ENCODE measurements at regions not wholly inside any gene's neighbourhood (a gene's known extent, or its start where the extent isn't known, plus 50 kb on each side); places are given as distances from the start of the nearest gene placed in this dataset.
"Not testable (repeated sequence)": the region's sequence is repeated elsewhere in the genome, so short reads cannot be mapped to it uniquely, and the experiment has no call there.

DNA sequence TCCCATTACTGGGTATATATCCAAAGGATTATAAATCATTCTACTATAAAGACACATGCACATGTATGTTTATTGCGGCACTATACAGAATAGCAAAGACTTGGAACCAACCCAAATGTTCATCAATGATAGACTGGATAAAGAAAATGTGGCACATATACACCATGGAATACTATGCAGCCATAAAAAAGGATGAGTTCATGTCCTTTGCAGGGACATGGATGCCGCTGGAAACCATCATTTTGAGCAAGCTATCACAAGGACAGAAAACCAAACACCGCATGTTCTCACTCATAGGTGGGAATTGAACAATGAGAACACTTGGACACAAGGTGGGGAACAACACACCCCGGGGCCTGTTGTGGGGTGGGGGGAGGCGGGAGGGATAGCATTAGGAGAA lies 57.0 kb upstream of the NEUROD1 start:
- intact Hi-C loops (cut with DNase I); DNase-seq: not testable (repeated sequence)

DNA sequence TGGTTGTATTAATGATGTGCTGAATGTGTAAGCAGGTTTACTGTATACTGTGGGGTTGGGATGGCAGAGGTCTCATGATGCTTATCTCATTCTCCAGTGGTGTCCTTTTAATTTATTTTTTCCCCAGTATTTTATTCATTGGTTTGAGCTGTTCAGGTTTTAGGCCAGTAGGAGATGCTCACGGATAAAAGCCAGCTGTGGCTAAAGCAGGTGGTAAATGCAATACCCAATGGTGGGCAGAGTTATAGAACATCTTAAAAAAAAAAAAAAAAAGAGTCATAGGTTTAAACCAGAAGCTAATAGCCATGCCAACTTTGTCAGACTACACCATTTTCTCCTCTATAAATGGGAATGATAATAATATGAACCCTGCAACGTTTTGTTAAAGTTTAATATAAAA lies 57.8 kb upstream of the NEUROD1 start:
- intact Hi-C loops (cut with DNase I) = no loop called here
- DNase-seq = no peak

DNA sequence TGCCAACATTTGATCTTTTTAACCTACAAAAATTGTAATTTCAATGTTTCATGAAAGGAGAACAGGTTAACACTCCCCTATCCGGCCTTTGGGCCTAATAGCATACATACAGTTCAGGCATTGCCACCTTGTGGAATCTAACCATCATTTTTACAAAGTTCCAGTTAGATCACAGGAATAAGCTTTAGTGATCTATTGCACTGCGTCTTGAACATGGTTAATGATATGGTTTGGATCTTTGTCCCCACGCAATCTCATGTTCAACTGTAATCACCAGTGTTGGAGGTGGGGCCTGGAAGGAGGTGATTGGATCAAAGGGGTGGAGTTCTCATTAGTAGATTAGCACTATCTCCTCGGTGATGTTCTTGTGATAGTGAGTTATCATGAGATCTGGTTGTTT lies 58.2 kb upstream of the NEUROD1 start:
- intact Hi-C loops (cut with DNase I) = no loop called here
- no peak for DNase-seq

DNA sequence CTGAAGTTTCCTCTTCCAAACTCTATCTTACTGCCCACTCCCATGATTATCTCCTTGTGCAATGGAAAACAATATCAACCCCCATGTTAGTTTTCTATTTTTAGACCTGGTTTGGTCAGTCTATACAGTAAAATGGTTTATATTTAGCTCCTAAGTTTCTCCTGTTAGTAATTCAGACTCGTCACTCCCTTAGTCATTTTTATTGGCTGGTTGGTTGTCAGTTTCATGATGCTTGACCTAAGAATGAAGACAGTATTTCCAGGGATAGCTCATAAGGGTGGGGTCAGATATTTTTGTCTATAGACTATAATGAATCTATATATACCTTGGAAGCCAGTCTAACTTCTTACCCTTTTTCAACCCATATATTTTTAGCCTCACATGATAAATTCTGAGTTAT lies 61.4 kb upstream of the NEUROD1 start:
- intact Hi-C loops (cut with DNase I) = loop anchor here (1.0 to 5.0 kb wide), 3 partner anchors 151 to 336 kb away; partner anchors contain the start of gene ITPRID2
- DNase-seq = no peak

DNA sequence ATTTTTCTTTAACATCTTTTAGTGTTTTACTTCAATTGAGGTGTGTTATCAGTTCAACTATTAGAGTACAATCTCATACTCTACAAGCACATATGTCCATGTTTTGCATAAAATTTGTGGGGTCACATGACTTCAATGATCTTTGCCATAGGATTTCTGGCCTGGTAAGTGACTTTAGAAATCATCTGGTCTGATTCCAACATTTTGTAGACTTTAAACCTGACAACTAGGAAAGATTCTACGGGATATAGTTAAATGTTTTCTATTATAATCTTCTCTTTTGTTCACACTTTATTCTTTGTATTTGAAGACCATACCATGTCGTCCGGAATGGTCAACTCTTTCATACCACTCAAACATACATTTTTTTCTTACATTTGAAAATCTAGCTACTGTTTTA lies 62.0 kb upstream of the NEUROD1 start:
- DNase-seq = no peak
- intact Hi-C loops (cut with DNase I) = loop anchor here (1.0 to 5.0 kb wide), 3 partner anchors 150 to 335 kb away; partner anchors contain the start of gene ITPRID2

DNA sequence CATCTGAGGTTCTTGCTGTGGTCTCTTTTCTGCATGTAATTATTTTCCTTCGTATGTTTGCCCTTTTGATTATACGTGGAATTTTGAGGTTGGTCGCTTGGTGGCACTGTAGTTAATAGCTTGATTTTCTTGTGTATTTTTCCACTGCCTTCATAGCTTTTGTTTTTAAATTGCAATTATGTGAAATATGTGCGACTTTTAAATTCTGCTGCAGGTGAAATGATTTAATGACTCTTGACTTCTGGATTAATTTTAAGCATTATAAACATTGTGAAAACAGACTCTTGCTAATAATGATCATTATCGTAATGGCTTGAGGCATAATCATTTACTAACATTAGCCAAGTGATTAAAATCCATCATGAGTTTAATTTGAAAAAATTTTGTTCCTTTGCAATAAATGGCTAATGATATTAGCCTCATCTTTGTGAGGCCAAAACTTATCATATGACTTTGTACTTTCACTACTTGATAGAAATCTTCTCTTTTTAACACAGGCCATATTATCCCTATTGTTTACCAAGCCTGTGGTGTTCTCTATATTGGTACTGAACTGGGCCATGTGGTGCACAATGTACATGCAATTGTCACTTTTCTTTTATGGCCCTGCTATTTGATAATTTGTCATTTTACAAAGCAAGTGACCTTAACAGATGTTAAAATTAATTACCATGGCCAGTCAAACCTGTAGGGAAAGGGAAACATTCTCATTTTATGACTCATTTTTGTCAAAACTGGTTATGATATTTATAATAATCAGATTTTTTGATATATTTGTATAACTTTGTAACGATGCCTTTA lies 62.8 kb upstream of the NEUROD1 start:
- DNase-seq = peak in 3 of 10 donors; percentile 17 to 37 (median 25)
- intact Hi-C loops (cut with DNase I) = loop anchor here (1.0 to 5.0 kb wide), 4 partner anchors 149 to 334 kb away; partner anchors contain the start of gene ITPRID2

DNA sequence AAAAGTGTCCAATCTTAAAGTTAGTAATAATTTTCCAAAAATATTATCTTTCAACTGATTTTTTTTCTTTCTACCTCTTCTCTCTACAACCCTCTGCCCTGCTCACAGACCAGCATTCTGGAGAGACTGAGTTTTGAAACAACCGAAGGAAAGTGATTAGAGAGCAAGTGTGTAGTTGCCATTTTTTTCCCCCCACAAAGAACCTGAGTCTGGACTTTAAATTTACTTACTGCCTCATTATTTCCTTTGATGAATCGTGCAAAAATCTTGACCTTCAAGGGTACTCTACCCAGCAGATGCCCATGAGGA lies 63.4 kb upstream of the NEUROD1 start:
- intact Hi-C loops (cut with DNase I) = loop anchor here (1.0 to 5.0 kb wide), 3 partner anchors 149 to 211 kb away; partner anchors contain the start of gene ITPRID2

DNA sequence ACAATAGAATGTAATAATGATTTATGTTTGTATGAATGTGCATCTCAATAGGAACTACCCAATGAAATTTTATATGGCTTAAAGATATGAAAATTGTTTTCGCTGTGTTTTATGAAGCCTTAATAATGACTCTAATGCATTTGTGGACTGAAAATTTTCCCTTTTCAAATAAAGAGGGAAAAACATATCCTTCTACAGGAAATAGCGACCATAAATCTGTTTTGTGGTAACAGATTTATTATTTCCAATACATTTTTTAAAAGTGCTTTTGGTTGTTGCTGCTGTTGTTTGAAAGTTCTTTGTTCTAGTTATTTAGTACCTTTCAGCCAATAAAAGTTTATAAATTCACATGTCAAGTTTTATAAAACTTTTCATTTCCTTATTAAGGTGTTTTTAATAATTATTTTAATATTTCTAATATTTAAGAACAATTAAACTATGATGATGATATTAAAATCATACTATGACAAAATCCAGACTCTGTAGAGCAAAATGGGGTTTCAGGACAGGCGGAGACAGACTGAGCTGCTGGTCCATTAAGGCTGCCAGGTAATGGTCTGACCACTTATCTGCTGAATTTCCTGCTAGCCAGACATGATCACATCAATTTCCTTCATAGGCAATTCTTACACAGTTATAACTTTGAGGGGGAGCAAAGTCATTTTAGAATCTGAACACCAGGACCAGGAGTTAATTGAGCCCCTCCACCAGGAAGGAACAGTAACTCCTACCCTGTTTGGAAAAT lies 65.7 kb upstream of the NEUROD1 start:
- intact Hi-C loops (cut with DNase I) = no loop called here
- DNase-seq = no peak

More for the DNA sequence above, 63.4 kb upstream of the NEUROD1 start:
- no peak for DNase-seq

DNA sequence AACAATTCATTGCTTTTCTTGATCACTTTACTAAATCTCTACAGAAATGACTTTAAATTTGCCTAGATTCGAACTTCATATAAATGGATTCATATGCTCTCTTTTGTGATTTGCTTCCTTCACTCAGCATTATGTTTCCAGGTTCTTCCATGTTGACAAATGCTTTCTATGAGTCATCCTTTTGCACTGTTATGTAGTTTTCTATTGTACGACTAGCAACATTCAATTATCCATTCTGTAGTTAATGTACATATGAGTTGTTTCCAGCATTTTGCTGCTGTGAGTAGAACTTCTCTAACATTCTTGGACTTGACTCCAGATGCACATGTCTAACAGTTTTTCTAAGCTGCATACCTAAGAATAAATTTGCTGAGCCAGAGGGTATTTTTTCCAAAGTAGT lies 66.5 kb upstream of the NEUROD1 start:
- intact Hi-C loops (cut with DNase I) = no loop called here

DNA sequence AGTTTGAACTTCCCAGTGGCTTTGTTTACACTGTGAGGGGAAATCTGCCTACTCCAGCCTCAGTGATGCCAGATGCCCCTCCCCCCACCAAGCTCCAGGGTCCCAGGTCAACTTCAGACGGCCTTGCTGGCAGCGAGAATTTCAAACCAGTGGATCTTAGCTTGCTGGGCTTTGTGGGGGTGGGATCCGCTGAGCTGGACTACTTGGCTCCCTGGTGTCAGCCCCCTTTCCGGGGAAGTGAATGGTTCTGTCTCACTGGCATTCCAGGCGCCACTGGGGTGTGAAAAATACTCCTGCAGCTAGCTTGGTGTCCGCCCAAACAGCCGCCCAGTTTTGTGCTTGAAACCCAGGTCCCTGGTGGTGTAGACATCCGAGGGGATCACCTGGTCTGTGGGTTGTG lies 70.0 kb upstream of the NEUROD1 start:
- peak in 1 of 10 donors; percentile 70 for DNase-seq
- intact Hi-C loops (cut with DNase I) = no loop called here

More for the DNA sequence above, 66.5 kb upstream of the NEUROD1 start:
- no peak for DNase-seq

DNA sequence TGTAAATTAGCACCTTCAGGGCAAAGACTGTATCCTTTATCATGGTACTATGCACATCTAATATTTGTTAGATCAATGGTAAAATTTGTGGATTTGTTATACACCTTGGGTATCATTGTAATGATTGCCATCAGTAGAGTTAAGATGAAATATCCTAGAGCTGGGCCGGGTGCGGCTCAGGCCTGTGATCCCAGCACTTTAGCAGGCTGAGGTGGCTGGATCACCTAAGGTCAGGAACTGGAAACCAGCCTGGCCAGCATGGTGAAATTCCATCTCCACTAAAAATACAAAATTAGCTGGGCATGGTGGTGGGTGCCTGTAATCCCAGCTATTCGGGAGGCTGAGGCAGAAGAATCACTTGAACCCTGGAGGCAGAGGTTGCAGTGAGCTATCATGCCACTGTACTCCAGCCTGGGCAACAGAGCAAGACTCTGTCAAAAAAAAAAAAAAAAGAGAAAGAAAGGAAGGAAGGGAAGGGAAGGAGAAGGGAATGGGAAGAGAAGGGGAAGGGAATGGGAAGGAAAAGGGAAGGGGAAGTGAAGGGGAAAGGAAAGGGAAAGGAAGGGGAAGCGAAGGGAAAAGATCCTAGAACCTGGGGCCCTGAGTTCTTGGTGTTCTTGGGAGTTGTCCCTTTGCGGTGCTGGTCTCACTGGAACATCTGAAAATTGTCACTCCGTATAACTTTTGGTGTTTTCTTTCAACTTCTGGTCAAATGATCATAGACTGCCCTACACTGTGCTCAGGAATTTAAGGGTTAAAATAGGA lies 71.1 kb upstream of the NEUROD1 start:
- intact Hi-C loops (cut with DNase I) = no loop called here
- DNase-seq = peak in 1 of 10 donors; percentile 66

DNA sequence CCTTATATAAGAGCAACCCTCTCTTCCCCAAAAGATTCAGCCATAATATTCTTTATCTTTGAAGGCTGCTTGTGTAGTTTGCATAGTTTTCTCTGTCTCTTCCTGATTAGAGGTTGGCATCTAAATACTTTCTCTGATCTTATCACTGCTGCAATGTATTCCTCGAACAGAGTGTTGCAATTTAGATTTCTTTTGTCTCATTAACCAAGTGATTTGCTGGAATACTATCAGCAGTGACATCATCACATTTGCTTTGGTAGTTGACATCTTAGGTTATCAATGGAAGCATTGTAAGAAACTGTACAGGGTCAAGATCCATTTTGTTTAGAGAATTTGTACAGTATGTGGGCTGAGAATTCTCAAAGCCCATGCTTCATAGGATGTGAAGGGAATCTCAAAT lies 72.0 kb upstream of the NEUROD1 start:
- intact Hi-C loops (cut with DNase I) = no loop called here
- no peak for DNase-seq

DNA sequence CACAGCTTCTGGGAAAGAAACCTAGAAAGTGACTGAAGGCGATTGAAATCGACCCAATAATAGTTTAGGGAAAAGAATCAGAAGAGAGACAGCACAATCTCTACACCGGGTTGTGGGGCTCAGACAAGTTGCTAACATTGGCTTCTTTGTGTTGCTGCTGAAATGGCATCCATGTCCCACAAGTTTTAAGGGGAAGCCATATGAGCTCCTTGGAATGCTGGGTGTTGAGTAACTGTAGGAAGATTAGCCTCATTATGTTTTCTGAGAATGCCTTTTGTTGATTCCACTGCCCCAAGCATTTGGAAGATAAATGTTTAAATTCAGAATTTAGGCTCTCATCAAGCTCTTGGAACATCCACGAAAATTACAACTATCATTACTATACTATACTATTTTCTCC lies 73.4 kb upstream of the NEUROD1 start:
- intact Hi-C loops (cut with DNase I) = no loop called here
- DNase-seq = no peak

DNA sequence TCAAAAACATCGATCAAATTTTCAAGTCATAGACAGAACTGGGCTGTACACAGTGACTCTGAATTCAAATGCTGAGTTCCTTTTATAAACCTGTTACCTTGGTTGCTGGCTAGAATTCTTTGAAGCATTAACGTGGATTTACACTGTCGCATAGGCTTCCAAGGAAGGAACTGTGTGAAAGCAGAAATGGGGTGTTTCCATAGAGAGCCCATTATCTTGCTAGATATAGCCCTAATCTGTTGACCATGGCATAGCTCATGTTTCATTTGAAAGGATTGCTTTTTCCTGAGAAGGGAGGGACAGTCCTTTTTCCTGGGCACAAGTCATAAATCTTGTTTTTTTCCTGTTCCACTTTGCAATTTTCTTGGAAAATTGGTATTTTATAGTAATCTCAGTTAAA lies 73.8 kb upstream of the NEUROD1 start:
- no peak for DNase-seq
- intact Hi-C loops (cut with DNase I) = no loop called here

DNA sequence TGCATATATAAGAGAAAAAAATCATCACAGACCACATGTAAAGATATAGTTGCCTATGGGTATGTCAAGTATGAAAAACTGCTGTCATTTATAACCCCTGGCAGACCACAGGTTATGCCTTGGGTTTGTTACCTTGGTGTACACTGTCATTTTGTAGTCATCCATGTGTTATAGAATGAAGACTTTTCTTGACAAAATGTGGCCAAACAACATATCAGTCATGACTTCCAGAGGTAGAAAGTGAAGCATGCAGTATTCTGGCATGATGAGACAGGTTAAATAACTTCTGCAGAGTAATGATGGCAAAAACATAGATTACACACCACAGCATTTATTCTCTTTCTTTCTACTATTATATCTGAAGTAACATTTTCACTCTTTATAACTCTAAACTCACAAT lies 74.9 kb upstream of the NEUROD1 start:
- DNase-seq = no peak
- intact Hi-C loops (cut with DNase I) = no loop called here

DNA sequence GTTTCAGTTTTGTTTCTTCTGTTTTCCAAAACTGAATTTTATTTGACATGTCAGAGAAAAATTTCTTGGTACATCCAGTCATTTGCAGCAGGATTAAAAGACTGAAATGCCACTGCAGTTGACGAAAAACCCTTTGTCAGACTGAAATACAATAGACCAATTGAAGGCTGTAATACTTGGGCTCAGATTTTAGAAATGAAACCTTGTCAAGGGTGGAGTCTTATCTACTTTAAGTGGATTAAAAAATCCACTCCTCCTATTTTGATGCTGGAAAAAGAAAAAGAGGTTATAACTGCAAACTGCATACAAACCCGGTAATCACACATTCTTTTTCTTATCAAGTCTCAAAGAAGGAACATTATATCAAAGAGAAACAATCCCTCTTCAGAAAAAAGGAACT lies 80.2 kb upstream of the NEUROD1 start:
- no peak for DNase-seq
- intact Hi-C loops (cut with DNase I) = no loop called here

DNA sequence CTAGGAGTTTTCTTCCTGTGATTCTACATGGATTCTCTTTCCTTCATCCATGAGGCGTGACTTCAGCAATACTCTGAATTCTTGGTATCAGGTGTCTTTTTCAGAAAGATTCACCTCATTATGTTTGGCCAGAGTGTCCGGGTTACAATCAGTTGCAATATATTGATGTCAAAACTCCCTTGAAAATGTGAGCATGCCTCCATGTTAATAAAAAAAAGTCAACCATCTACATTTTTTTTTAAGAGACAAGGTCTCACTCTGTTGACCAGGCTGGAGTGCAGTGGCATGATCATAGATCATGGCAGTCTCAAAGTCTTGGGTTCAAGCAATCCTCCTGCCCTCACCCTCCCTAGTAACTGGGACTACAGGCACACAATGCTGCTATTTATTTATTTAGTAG lies 80.9 kb upstream of the NEUROD1 start:
- intact Hi-C loops (cut with DNase I) = no loop called here
- no peak for DNase-seq

DNA sequence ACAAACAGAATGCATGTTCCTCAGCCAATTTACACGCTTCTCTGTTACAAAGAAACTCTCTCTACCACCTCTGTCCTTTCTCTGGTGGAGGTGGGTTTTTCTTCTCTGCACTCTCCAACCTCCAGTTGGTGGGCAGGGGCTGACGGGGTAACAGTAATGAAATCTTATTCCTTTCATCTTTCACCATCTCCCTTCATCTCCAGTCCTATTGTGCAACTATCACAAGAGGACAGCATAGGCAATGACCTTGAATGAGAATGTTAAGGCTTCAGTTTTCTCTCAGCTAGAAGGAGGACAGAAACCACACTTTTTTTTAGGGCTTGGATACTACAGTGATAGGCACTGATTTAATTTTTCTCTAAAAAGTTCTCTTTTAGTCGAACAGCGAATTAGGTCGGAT lies 81.7 kb upstream of the NEUROD1 start:
- intact Hi-C loops (cut with DNase I) = no loop called here
- no peak for DNase-seq

DNA sequence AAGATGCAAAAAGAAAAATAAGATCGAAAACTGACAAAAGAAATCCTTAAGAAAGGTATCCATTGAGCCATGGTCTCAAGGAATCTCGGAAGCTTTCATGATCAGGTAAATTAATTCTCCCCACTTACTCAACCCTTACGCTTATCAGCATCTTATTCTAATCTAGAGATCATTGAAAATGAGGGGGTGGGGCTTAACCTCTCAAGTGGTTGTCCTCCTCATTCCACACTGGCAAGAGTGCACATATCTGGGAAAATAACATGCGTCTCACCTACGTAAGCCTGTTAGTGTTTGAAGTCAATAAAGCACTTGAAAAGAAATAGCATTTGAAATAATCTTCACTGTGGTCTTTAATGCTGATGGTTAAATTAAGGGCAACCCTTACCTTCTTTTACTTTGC lies 82.5 kb upstream of the NEUROD1 start:
- no peak for DNase-seq
- intact Hi-C loops (cut with DNase I) = no loop called here

DNA sequence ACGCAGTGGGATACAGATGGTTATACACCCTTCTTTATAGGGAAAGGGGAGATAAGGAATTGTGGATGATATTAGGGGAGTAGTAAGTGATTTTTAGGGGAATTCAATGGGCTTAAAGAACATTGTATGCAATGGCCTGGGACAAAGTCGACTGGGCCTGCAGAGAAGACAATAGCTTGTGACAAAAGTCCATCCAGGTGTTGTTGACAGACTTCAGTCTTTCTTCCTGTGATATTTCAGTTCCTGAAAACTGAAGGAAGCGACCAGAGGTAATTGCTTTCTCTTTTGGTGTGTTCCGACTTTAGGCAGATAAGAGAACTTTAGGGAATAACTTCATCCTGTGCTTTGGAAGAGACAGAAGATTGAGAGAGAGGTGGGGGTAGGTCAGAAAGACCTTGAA lies 83.1 kb upstream of the NEUROD1 start:
- no peak for DNase-seq
- intact Hi-C loops (cut with DNase I) = no loop called here
